DND-41 (cell line): ENCODE measurements at regions not wholly inside any gene's neighbourhood (a gene's known extent, or its start where the extent isn't known, plus 50 kb on each side); places are given as distances from the start of the nearest gene placed in this dataset.

ENCODE experiments used
- ATAC-seq: fragments of 200-7000 bp; cut with Tn5 transposase; 3 replicates; pipeline ENCODE4 v1.9.1; 2021; ENCODE audit warnings: low read depth; ENCODE audit not compliant: insufficient read depth
- DNase-seq: peaks from one replicate; pipeline ENCODE4 v3.0.0-alpha.2; 2020
- H2AFZ ChIP-seq: 2 replicates; pipeline ENCODE4 v1.6.0; 2012; ENCODE audit warnings: low read depth, low read length
- H3K27ac ChIP-seq: 2 replicates; pipeline ENCODE4 v1.5.1; 2012; ENCODE audit warnings: low read length, inconsistent platforms
- H3K27me3 ChIP-seq: fragments of 200-600 bp; sonication (generic); 2 replicates; pipeline ENCODE4 v1.6.0; 2012; ENCODE audit warnings: low read length, mild to moderate bottlenecking, inconsistent platforms; ENCODE audit not compliant: insufficient read depth, poor library complexity
- H3K36me3 ChIP-seq: 2 replicates; pipeline ENCODE4 v1.5.1; 2012; ENCODE audit warnings: low read length, inconsistent platforms; ENCODE audit not compliant: insufficient read depth
- H3K4me1 ChIP-seq: 2 replicates; pipeline ENCODE4 v1.5.1; 2012; ENCODE audit warnings: mild to moderate bottlenecking, low read length; ENCODE audit not compliant: insufficient read depth
- H3K4me2 ChIP-seq: 2 replicates; pipeline ENCODE4 v1.6.0; 2012; ENCODE audit warnings: mild to moderate bottlenecking, moderate library complexity, low read length, inconsistent platforms; ENCODE audit not compliant: insufficient read depth
- H3K4me3 ChIP-seq, 2 experiments: fragments of 200-600 bp in 1 of 2; shearing (Covaris generic) in 1 of 2; 2 replicates each; pipeline ENCODE4 v1.5.1; 2012 to 2016; ENCODE audit warnings: inconsistent platforms in 2 of 2, low read length in 2 of 2, mild to moderate bottlenecking in 2 of 2, low read depth in 1 of 2, moderate library complexity in 1 of 2
- H3K79me2 ChIP-seq: 2 replicates; pipeline ENCODE4 v1.6.0; 2012; ENCODE audit warnings: low read length, inconsistent platforms; ENCODE audit not compliant: insufficient read depth
- H3K9ac ChIP-seq: 2 replicates; pipeline ENCODE4 v1.6.0; 2012; ENCODE audit warnings: low read depth, mild to moderate bottlenecking, inconsistent platforms, low read length, moderate library complexity
- H3K9me3 ChIP-seq: 2 replicates; pipeline ENCODE4 v1.5.1; 2012; ENCODE audit warnings: low read length, moderate library complexity, mild to moderate bottlenecking, inconsistent platforms; ENCODE audit not compliant: insufficient read depth, severe bottlenecking
- H4K20me1 ChIP-seq: 2 replicates; pipeline ENCODE4 v1.6.0; 2012; ENCODE audit warnings: low read length; ENCODE audit not compliant: insufficient read depth
- EZH2 ChIP-seq: IDR thresholded peaks from 3 replicates; pipeline ENCODE4 v1.6.1; 2012; ENCODE audit warnings: borderline replicate concordance, low read depth, mild to moderate bottlenecking, moderate library complexity, low read length, inconsistent platforms; ENCODE audit not compliant: severe bottlenecking
- TF ChIP-seq, protein P1 (sequence below): IDR thresholded peaks from 2 replicates; pipeline ENCODE4 v1.5.1; 2012; ENCODE audit warnings: borderline replicate concordance, low read length, moderate library complexity, mild to moderate bottlenecking; ENCODE audit not compliant: poor library complexity, severe bottlenecking; ENCODE audit errors: extremely low read depth

DNA sequence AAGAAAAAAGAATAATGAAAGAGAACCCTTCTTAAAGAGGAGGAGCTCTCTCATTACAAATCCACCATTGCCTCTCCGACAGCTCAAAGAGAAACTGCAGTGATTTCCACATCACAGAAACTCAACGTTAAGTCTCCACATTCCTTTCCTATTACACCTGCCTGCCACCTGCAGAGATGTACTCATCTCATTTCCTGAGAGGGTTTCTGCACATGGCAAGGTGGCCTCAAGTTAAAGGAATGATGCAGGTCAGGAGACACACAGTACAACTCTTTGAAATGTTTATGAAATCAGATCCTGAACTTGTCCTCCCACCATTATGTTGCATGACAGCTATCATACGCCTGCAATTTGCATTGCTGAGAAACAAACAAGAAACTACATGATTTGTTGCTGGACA is 458.4 kb upstream of the ADAMTS9 start:
- DNase-seq (no peak), ATAC-seq (no peak)
- no peak for TF ChIP-seq EZH2
- TF ChIP-seq, protein P1, sequence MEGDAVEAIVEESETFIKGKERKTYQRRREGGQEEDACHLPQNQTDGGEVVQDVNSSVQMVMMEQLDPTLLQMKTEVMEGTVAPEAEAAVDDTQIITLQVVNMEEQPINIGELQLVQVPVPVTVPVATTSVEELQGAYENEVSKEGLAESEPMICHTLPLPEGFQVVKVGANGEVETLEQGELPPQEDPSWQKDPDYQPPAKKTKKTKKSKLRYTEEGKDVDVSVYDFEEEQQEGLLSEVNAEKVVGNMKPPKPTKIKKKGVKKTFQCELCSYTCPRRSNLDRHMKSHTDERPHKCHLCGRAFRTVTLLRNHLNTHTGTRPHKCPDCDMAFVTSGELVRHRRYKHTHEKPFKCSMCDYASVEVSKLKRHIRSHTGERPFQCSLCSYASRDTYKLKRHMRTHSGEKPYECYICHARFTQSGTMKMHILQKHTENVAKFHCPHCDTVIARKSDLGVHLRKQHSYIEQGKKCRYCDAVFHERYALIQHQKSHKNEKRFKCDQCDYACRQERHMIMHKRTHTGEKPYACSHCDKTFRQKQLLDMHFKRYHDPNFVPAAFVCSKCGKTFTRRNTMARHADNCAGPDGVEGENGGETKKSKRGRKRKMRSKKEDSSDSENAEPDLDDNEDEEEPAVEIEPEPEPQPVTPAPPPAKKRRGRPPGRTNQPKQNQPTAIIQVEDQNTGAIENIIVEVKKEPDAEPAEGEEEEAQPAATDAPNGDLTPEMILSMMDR: no peak
- Histone ChIP-seq H3K9me3 (no peaks in the 10 kb centered on the region), H4K20me1 (no peaks in the 10 kb centered on the region), H3K79me2 (no peaks in the 10 kb centered on the region), H2AFZ (no peak overlapping the region), H3K27me3 (no peaks in the 10 kb centered on the region), H3K27ac (no peak overlapping the region), H3K4me3 (no peak overlapping the region), H3K9ac (no peak overlapping the region), H3K36me3 (no peaks in the 10 kb centered on the region), H3K4me2 (no peak overlapping the region), H3K4me1 (no peaks in the 10 kb centered on the region)

DNA sequence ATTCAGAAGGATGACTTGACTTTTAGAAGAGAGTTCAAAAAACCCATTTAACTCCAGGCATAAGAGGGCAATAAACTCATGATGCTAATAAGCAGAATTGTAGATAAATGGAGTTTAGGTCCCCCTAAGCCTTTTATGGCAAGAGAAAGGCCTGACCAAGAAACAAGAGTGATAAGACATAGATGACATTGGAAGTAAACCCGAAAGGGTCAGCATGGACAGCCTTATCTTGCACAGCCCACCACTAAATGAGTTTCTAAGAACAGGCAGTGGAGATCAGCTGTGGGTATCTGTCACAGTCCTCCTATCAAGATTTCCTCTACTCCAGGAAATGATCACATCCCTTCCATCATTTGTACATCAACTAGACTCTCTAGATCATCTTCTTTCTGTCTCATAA is 457.9 kb upstream of the ADAMTS9 start:
- TF ChIP-seq, protein P1: no peak
- Histone ChIP-seq H3K9ac (no peak overlapping the region), H2AFZ (no peak overlapping the region)

GRCh38 chr3:65144791-65145351 is 457.1 kb upstream of the ADAMTS9 start:
- H3K9ac ChIP-seq: no peak overlapping the region
- ATAC-seq: no peak
- H3K27me3 ChIP-seq: no peaks in the 10 kb centered on the region
- H2AFZ ChIP-seq: no peak overlapping the region
- no peak overlapping the region for H3K4me2 ChIP-seq
- TF ChIP-seq, protein P1: no peak
- TF ChIP-seq EZH2: no peak
- no peak overlapping the region for H3K4me3 ChIP-seq
- no peak overlapping the region for H3K27ac ChIP-seq
- no peaks in the 10 kb centered on the region for H3K9me3 ChIP-seq
- no peaks in the 10 kb centered on the region for H3K36me3 ChIP-seq
- no peak for DNase-seq
- no peaks in the 10 kb centered on the region for H3K79me2 ChIP-seq
- no peaks in the 10 kb centered on the region for H3K4me1 ChIP-seq
- no peaks in the 10 kb centered on the region for H4K20me1 ChIP-seq

More for the DNA sequence above, 457.9 kb upstream of the ADAMTS9 start:
- H3K9me3 ChIP-seq: no peaks in the 10 kb centered on the region
- H3K27ac ChIP-seq: no peak overlapping the region
- H3K4me1 ChIP-seq: no peaks in the 10 kb centered on the region
- ATAC-seq (no peak), DNase-seq (no peak)
- no peak overlapping the region for H3K4me2 ChIP-seq
- no peaks in the 10 kb centered on the region for H3K36me3 ChIP-seq
- H3K4me3 ChIP-seq: no peak overlapping the region
- H3K79me2 ChIP-seq: no peaks in the 10 kb centered on the region
- H4K20me1 ChIP-seq: no peaks in the 10 kb centered on the region
- H3K27me3 ChIP-seq: no peaks in the 10 kb centered on the region

DNA sequence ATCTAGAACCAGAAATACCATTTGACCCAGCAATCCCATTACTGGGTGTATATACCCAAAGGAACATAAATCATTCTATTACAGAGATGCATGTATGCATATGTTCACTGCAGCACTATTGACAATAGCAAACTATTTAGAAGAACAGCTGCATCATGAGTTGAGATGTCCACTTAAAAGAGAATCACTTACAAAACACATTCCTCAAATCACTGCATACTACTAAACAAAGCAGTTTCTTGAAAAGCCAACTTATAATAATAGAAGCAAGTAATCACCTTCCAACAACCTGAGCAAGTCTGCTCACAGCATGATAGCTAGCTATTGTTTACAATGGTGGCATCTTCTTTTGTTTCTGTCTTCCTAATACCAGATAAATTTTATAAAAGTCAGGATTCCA is 454.7 kb upstream of the ADAMTS9 start:
- Histone ChIP-seq H3K27me3 (no peaks in the 10 kb centered on the region), H3K36me3 (no peaks in the 10 kb centered on the region), H3K9ac (no peak overlapping the region), H3K79me2 (no peaks in the 10 kb centered on the region), H3K4me2 (no peak overlapping the region), H3K4me1 (no peaks in the 10 kb centered on the region), H4K20me1 (no peaks in the 10 kb centered on the region), H3K4me3 (no peak overlapping the region), H3K27ac (no peak overlapping the region), H2AFZ (no peak overlapping the region), H3K9me3 (peaks cover 2% of the 10 kb centered on the region)
- ATAC-seq: no peak
- DNase-seq: no peak
- TF ChIP-seq, protein P1: no peak
- no peak for TF ChIP-seq EZH2
